HG03378 (cell line): ENCODE measurements at regions not wholly inside any gene's neighbourhood (a gene's known extent, or its start where the extent isn't known, plus 50 kb on each side); places are given as distances from the start of the nearest gene placed in this dataset.

Experiments used
- ATAC-seq: cut with Tn5 transposase; IDR thresholded peaks from one replicate; pipeline ENCODE4 v1.9.1; 2021; ENCODE audit warnings: mild to moderate bottlenecking, moderate library complexity; ENCODE audit not compliant: unreplicated experiment

GRCh38 chr19:30209617-30210600, 162.3 kb upstream of the ZNF536 start:
- ATAC-seq: no peak

GRCh38 chr19:30212574-30212973, 159.6 kb upstream of the ZNF536 start:
- ATAC-seq: no peak

DNA sequence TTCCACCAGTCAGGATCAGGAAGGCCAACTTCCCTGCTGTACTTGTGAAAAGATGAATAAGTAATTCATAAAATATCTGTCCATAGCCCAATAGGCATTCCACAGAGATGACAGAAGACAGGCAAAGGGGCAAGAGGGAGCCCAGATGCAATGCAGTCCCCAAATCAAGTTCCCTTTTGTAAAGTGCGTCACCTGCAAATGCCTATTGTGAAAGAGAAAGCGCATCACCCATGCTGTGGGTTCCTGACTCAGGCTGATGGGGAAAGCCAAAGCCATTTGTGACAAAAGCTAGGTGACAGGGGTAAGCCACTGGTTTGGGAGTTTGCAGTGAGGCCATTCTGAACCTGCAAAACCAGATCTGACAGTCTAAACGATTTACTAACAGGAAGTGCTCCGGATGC, 157.5 kb upstream of the ZNF536 start:
- ATAC-seq: peak; percentile 50

- no peak for ATAC-seq
These were observed 156.9 kb upstream of the ZNF536 start for GRCh38 chr19:30215248-30215647.

DNA sequence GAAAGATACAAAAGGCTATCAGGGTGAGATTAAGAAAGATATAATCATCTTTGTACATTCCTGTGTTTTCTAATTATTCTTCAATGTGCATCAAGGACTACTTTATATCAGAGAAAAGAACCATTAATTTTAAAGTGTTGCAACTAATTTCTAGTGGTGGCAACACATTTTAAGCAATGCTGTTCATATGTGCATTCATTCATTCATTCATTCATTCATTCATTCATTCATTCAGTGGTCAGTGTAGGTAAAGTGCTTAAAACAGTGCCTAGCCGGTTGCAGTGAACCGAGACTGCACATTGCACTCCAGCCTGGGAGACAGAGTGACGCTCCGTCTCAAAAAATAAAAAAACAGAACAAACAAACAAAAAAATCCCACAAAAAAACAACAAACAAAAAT, 155.7 kb upstream of the ZNF536 start:
- ATAC-seq: no peak

DNA sequence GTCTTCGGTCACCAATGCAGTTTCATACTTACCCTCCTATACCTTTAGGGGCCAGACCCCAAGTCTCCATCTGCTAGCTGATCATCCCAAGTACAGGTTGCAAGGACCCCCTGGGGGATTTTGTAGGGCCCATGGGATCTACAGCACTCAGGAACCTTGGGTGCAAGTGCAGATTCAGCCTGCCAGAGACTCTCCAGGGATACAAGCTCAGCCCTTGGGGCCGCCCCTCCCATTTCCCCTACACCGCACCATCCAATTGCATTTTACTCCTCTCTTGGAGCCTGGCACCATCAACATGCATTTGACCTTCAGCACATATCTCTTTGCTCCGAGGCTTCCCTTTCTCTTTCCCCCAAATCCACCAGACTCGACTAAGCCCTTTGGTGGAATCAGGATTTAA, 154.7 kb upstream of the ZNF536 start:
- no peak for ATAC-seq

GRCh38 chr19:30219702-30220101, 152.5 kb upstream of the ZNF536 start:
- ATAC-seq: no peak

GRCh38 chr19:30221176-30221575, 151.0 kb upstream of the ZNF536 start:
- no peak for ATAC-seq

GRCh38 chr19:30222428-30222873, 149.7 kb upstream of the ZNF536 start:
- no peak for ATAC-seq

DNA sequence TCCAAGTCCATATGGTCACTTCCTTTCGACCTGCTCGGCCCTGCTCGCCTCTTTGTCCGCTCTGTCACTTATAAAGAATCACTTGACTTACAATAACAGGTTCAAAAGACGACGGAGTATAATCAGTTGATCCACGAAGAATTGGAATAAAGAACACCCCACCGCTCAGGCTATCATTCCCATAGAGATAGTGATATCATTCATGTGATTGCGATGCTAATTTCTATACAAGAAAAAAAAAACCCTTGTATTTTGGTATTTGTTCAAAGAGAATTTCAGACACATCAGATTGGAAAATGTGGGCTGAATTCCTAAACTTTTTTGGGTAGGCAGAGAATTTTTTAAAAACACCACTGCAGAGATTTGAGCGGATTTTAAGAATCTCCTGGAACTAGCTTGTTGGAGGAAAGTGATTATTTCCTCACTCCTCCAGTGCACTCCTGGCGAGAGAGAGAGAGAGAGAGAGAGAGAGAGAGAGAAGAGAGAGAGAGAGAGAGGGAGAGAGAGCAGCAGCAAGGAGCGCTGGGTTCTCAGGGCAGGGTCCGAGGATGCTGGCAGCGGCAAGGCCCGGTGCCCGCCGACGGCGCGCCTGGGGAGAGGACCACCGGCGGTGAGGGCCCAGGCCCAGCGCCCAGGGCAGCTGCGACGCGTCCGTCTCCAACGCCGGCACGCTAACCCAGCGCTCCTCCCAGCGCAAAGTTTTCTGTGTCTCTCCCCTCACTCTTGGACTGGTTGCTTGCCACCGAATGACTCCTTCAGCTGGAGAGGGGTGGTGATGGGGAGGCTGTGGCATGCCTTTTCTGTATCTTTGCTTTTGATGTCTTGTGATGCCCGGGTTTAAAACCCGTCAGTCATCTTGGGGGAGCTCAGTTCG, 149.0 kb upstream of the ZNF536 start:
- no peak for ATAC-seq

- no peak for ATAC-seq
These were observed 148.1 kb upstream of the ZNF536 start for GRCh38 chr19:30223866-30224688.

- ATAC-seq: no peak
These were observed 147.2 kb upstream of the ZNF536 start for GRCh38 chr19:30224689-30225606.

DNA sequence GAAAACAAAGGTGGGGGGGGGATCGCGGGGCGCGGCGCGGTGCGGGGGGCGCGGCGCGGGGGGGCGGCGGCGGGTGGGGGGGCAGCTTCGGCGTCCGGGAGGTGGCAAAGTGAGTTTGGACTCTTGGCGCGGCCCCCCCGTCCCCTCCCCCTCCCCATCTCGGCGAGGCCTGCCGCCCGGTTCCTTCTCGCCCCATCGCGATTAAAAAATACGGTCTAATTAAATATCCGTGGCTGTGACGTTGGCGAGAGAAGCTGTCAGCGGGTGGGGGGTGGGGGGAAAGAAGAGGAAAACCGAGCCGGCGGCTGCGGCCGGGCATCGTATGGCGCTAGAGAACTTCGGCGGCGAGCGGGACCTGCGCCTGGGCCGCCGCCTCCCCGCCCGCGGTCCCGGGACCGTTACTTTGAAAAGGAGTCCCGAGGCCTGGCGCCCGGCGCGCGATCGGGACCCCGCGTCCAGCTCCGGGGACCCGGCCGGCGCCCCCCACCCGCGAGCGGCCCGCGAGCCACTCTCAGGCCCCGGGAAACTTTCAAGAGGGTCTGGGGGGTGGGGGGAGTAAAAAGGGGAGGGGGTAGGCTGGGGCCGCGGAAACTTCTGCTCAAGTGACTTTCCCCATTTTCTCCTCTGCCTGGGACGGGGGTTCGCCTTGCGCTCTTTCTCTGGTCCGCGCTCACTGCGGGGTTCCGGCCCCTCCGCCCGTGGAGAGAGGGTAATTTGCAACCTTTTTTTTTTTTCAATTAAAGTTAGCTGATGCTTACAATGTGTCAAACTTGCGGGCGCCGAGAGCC, 146.3 kb upstream of the ZNF536 start:
- ATAC-seq: no peak

- no peak for ATAC-seq
These were observed 145.6 kb upstream of the ZNF536 start for GRCh38 chr19:30226464-30227011.

GRCh38 chr19:30227012-30227621, 145.1 kb upstream of the ZNF536 start:
- no peak for ATAC-seq

- no peak for ATAC-seq
These were observed 144.5 kb upstream of the ZNF536 start for GRCh38 chr19:30227661-30228112.

GRCh38 chr19:30228113-30228834, 143.9 kb upstream of the ZNF536 start:
- ATAC-seq: no peak
